Stomach (tissue), 8 donors: ENCODE measurements at regions not wholly inside any gene's neighbourhood (a gene's known extent, or its start where the extent isn't known, plus 50 kb on each side); places are given as distances from the start of the nearest gene placed in this dataset.

Experiments used
- DNase-seq, 2 donors: peaks; one replicate each; pipeline versions ENCODE4 v3.0.0 to v3.0.0-alpha.2; 2013 to 2019
- H3K27ac ChIP-seq, 5 donors: fragments of 200-600 bp in 4 of 5; sonication (generic) in 4 of 5; one replicate each; pipeline ENCODE4 v1.5.1; 2013 to 2019; ENCODE audit warnings: mild to moderate bottlenecking in 1 of 5, moderate library complexity in 1 of 5
- H3K27me3 ChIP-seq, 3 donors: fragments of 200-600 bp; sonication (generic); one replicate each; pipeline ENCODE4 v1.5.1; 2017 to 2019; ENCODE audit warnings: mixed run types in 1 of 3
- H3K36me3 ChIP-seq, 4 donors: fragments of 200-600 bp; sonication (generic); 1 replicate in 3 of 4; 2 replicates in 1 of 4; pipeline ENCODE4 v1.5.1; 2016 to 2019
- H3K4me1 ChIP-seq, 4 donors: fragments of 200-600 bp; sonication (generic); one replicate each; pipeline ENCODE4 v1.5.1; 2016 to 2019
- H3K4me3 ChIP-seq, 4 donors: fragments of 200-600 bp; sonication (generic) in 3 of 4; one replicate each; pipeline ENCODE4 v1.5.1; 2016 to 2019; ENCODE audit warnings: mild to moderate bottlenecking in 1 of 4
- H3K9me3 ChIP-seq, 4 donors: fragments of 200-600 bp; sonication (generic); one replicate each; pipeline ENCODE4 v1.5.1; 2016 to 2019
- EP300 ChIP-seq: sonication (generic); formaldehyde crosslinking; IDR thresholded peaks from one replicate; pipeline ENCODE4 v1.6.1; 2017; ENCODE audit warnings: antibody characterized with exemption
- POLR2A ChIP-seq, 4 donors: fragments of 450-650 bp; IDR thresholded peaks; one replicate each; pipeline ENCODE4 v1.6.1; 2016; ENCODE audit warnings: antibody characterized with exemption in 4 of 4, control low read depth in 2 of 4, mild to moderate bottlenecking in 1 of 4, moderate library complexity in 1 of 4
- POLR2AphosphoS5 ChIP-seq, 3 donors: sonication (generic); formaldehyde crosslinking; IDR thresholded peaks; one replicate each; pipeline ENCODE4 v1.6.1; 2016; ENCODE audit warnings: antibody characterized with exemption in 3 of 3
- WGBS, 5 donors: extraction: QIAGEN DNeasy Blood & Tissue Kit in 3 of 5; methylation state at CpG; one replicate each; pipeline versions ENCODE4 v1.1.5 to v1.1.7; 2013 to 2018; 5-methylcytosine and 5-hydroxymethylcytosine counted together
- intact Hi-C: fragments of 100-400 bp; cut with DNase I; formaldehyde crosslinking; loops from one replicate; pipeline ENCODE4 v1.15.1; 2023; ENCODE audit warnings: low total_unique reads
- TF ChIP-seq, protein P1 (sequence below), 7 experiments: fragments of 450-650 bp in 4 of 7; fragments of 200-600 bp in 3 of 7; sonication (generic) in 3 of 7; IDR thresholded peaks; one replicate each; pipeline ENCODE4 v1.5.1; 2016 to 2019; ENCODE audit warnings: antibody characterized with exemption in 7 of 7, control low read depth in 2 of 7, mild to moderate bottlenecking in 1 of 7
- donor health status: healthy with polysubstance abuse.
- donor health status: Bipolar disorder and iron deficiency.
- donor health status: healthy.

DNA sequence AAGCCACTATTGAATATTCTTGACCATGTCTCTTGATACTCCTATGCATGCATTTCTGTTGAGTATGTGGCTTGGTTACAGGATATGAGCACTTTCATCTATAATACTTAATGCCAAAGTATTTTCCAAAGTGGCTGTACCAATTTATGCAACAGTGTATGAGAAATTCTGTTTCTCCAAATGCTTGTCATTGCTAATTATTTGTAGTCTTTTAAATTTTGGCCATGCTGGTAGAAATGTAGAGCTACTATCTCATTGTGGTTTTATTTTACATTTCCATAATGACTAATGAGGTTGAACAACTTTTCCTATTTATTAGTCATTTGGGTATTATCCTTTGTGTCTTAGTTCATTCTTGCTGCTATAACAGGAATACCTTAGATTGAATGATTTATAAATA lies 71.4 kb upstream of the TSPAN2 start:
- H3K27ac ChIP-seq: no peak overlapping the region
- TF ChIP-seq POLR2AphosphoS5 (IDR thresholded peaks at IDR 0.05) (no peak), EP300 (no peak), POLR2A (IDR thresholded peaks at IDR 0.05) (no peak)
- TF ChIP-seq, protein P1, sequence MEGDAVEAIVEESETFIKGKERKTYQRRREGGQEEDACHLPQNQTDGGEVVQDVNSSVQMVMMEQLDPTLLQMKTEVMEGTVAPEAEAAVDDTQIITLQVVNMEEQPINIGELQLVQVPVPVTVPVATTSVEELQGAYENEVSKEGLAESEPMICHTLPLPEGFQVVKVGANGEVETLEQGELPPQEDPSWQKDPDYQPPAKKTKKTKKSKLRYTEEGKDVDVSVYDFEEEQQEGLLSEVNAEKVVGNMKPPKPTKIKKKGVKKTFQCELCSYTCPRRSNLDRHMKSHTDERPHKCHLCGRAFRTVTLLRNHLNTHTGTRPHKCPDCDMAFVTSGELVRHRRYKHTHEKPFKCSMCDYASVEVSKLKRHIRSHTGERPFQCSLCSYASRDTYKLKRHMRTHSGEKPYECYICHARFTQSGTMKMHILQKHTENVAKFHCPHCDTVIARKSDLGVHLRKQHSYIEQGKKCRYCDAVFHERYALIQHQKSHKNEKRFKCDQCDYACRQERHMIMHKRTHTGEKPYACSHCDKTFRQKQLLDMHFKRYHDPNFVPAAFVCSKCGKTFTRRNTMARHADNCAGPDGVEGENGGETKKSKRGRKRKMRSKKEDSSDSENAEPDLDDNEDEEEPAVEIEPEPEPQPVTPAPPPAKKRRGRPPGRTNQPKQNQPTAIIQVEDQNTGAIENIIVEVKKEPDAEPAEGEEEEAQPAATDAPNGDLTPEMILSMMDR (IDR thresholded peaks at IDR 0.05): no peak
- H3K4me3 ChIP-seq: no peak overlapping the region
- intact Hi-C loops: no loop called here
- no peaks in the 10 kb centered on the region for H3K27me3 ChIP-seq
- H3K4me1 ChIP-seq: peaks cover 0 to 21% (median 3%) of the 10 kb centered on the region in 4 donors
- no peak for DNase-seq
- H3K36me3 ChIP-seq: no peaks in the 10 kb centered on the region
- H3K9me3 ChIP-seq: no peaks in the 10 kb centered on the region

DNA sequence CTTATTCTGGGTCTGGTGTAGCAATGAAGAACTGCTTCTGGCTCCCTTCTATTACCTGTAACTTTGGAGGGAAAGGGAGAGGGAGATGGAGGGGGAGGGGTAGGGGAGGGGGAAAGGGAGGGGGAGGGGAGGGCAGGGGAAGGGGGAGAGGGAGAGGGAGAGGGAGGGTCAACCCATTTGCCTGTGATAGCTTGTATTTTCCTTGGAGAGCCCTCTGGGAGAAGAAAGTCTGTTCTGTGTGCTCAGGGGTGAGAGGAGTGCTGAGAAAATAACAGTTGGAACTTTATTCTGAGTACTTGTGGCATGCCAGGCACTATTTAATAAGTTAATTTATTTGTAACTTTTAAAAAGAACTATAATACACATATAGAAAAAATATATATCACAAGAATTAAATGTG lies 70.7 kb upstream of the TSPAN2 start:
- H3K36me3 ChIP-seq: no peaks in the 10 kb centered on the region
- intact Hi-C loops: no loop called here
- H3K4me1 ChIP-seq: peaks cover 0 to 21% (median 3%) of the 10 kb centered on the region in 4 donors
- TF ChIP-seq, protein P1 (IDR thresholded peaks at IDR 0.05): no peak
- H3K9me3 ChIP-seq: no peaks in the 10 kb centered on the region
- no peak for DNase-seq
- no peak overlapping the region for H3K27ac ChIP-seq
- no peak overlapping the region for H3K4me3 ChIP-seq
- no peaks in the 10 kb centered on the region for H3K27me3 ChIP-seq

- Histone ChIP-seq H3K9me3 (no peaks in the 10 kb centered on the region), H3K4me1 (peaks cover 0 to 21% (median 3%) of the 10 kb centered on the region in 4 donors), H3K27me3 (no peaks in the 10 kb centered on the region), H3K27ac (no peak overlapping the region), H3K4me3 (no peak overlapping the region), H3K36me3 (no peaks in the 10 kb centered on the region)
- TF ChIP-seq, protein P1 (IDR thresholded peaks at IDR 0.05): no peak
- TF ChIP-seq POLR2AphosphoS5 (IDR thresholded peaks at IDR 0.05) (no peak), POLR2A (IDR thresholded peaks at IDR 0.05) (no peak), EP300 (no peak)
- intact Hi-C loops: no loop called here
- WGBS, 5 donors: 40 to 66% (median 42%) methylated on average over 2 of the region's 2 CpGs
- DNase-seq: no peak
These were observed 68.9 kb upstream of the TSPAN2 start for GRCh38 chr1:115158181-115158580.

- Histone ChIP-seq H3K9me3 (no peaks in the 10 kb centered on the region), H3K4me1 (peaks cover 0 to 21% (median 3%) of the 10 kb centered on the region in 4 donors), H3K4me3 (no peak overlapping the region), H3K27ac (no peak overlapping the region), H3K36me3 (no peaks in the 10 kb centered on the region), H3K27me3 (no peaks in the 10 kb centered on the region)
- TF ChIP-seq POLR2A (IDR thresholded peaks at IDR 0.05) (no peak), POLR2AphosphoS5 (IDR thresholded peaks at IDR 0.05) (no peak), EP300 (no peak)
- TF ChIP-seq, protein P1 (IDR thresholded peaks at IDR 0.05): no peak
- DNase-seq: no peak
- intact Hi-C loops: no loop called here
- 82 to 89% (median 88%) methylated on average over 4 of the region's 4 CpGs for WGBS, 5 donors
These were observed 67.6 kb upstream of the TSPAN2 start for GRCh38 chr1:115156826-115157468.
